HG03045 (cell line): ENCODE measurements at regions not wholly inside any gene's neighbourhood (a gene's known extent, or its start where the extent isn't known, plus 50 kb on each side); places are given as distances from the start of the nearest gene placed in this dataset.

Experiments used
- ATAC-seq: cut with Tn5 transposase; IDR thresholded peaks from one replicate; pipeline ENCODE4 v1.9.1; 2021; ENCODE audit warnings: mild to moderate bottlenecking, moderate library complexity; ENCODE audit not compliant: unreplicated experiment

GRCh38 chr5:74112372-74113195, 486.6 kb downstream of the ARHGEF28 start:
- ATAC-seq = no peak

GRCh38 chr5:74111764-74112163, 485.8 kb downstream of the ARHGEF28 start:
- ATAC-seq = no peak

GRCh38 chr5:74109344-74109743, 483.3 kb downstream of the ARHGEF28 start:
- ATAC-seq = no peak

- no peak for ATAC-seq
Observed at GRCh38 chr5:74107899-74108298, 481.9 kb downstream of the ARHGEF28 start.

- no peak for ATAC-seq
Observed at GRCh38 chr5:74105126-74105780, 479.3 kb downstream of the ARHGEF28 start.

GRCh38 chr5:74103131-74104023, 477.4 kb downstream of the ARHGEF28 start:
- ATAC-seq = no peak

GRCh38 chr5:74100268-74100665, 474.3 kb downstream of the ARHGEF28 start:
- ATAC-seq = no peak

GRCh38 chr5:74099538-74100267, 473.7 kb downstream of the ARHGEF28 start:
- no peak for ATAC-seq

GRCh38 chr5:74098941-74099340, 472.9 kb downstream of the ARHGEF28 start:
- no peak for ATAC-seq

GRCh38 chr5:74098456-74098855, 472.5 kb downstream of the ARHGEF28 start:
- ATAC-seq = no peak

- no peak for ATAC-seq
Observed at GRCh38 chr5:74096325-74096724, 470.3 kb downstream of the ARHGEF28 start.

GRCh38 chr5:74095871-74096270, 469.9 kb downstream of the ARHGEF28 start:
- no peak for ATAC-seq

- no peak for ATAC-seq
Observed at GRCh38 chr5:74094782-74095108, 468.7 kb downstream of the ARHGEF28 start.

- no peak for ATAC-seq
Observed at GRCh38 chr5:74094096-74094781, 468.2 kb downstream of the ARHGEF28 start.

- ATAC-seq = no peak
Observed at GRCh38 chr5:74093561-74093960, 467.6 kb downstream of the ARHGEF28 start.

- ATAC-seq = no peak
Observed at GRCh38 chr5:74092766-74093165, 466.8 kb downstream of the ARHGEF28 start.

- ATAC-seq = no peak
Observed at GRCh38 chr5:74085782-74086181, 459.8 kb downstream of the ARHGEF28 start.

- no peak for ATAC-seq
Observed at GRCh38 chr5:74085186-74085585, 459.2 kb downstream of the ARHGEF28 start.

GRCh38 chr5:74083096-74083791, 457.2 kb downstream of the ARHGEF28 start:
- no peak for ATAC-seq
